GM12878 (cell line): ENCODE measurements at regions not wholly inside any gene's neighbourhood (a gene's known extent, or its start where the extent isn't known, plus 50 kb on each side); places are given as distances from the start of the nearest gene placed in this dataset.

Source experiments
- ATAC-seq: fragments of 200-7000 bp; cut with Tn5 transposase; 3 replicates; pipeline ENCODE4 v1.9.1; 2020; ENCODE audit warnings: mild to moderate bottlenecking, moderate library complexity
- BruUV-seq: library from RNA; stranded (reverse); fragments of 400-500 nt; replicated peaks from 2 replicates; lab custom pipeline; 2021; lab: Mats Ljungman, UMichigan
- CTCF ChIA-PET: fragments of 300-600 bp; sonication (Branson Sonifier 250); formaldehyde crosslinking; extraction: SDS; loops from one replicate; lab custom pipeline; 2021; ENCODE audit warnings: inconsistent platforms; lab: Yijun Ruan, JAX
- POLR2A ChIA-PET: fragments of 350-600 bp; formaldehyde crosslinking; extraction: SDS; loops from one replicate; lab custom pipeline; 2021; ENCODE audit warnings: inconsistent platforms; lab: Charles Lee
- RAD21 ChIA-PET: fragments of 300-600 bp; sonication (Branson Sonifier 250); formaldehyde crosslinking; loops from one replicate; lab custom pipeline; 2023; ENCODE audit warnings: antibody characterized with exemption; ENCODE audit not compliant: unreplicated experiment; lab: Charles Lee
- SMC1A ChIA-PET: fragments of 300-600 bp; sonication (Branson Sonifier 250); formaldehyde crosslinking; loops from one replicate; lab custom pipeline; 2023; ENCODE audit not compliant: unreplicated experiment, uncharacterized antibody; lab: Charles Lee
- DNase-seq: peaks from one replicate; pipeline ENCODE4 v3.0.0-alpha.2; 2011; ENCODE audit warnings: low read depth, low spot score
- FAIRE-seq: peaks from 3 replicates; lab custom pipeline; 2011; peaks lifted over from hg19 to GRCh38; lab: Jason Lieb, UNC
- H2AFZ ChIP-seq: 2 replicates; pipeline ENCODE4 v1.6.0; 2011; ENCODE audit warnings: low read depth, low read length, control low read depth; ENCODE audit not compliant: control insufficient read depth
- H3K27ac ChIP-seq: 2 replicates; pipeline ENCODE4 v1.5.1; 2011; ENCODE audit warnings: control low read depth; ENCODE audit not compliant: control insufficient read depth, insufficient read depth
- H3K27me3 ChIP-seq, 2 experiments: replicated peaks in 1 of 2; 2 replicates each; pipeline versions ENCODE4 v1.6.0 to v1.6.1; 2011; ENCODE audit warnings: low read length in 1 of 2; ENCODE audit not compliant: control insufficient read depth in 2 of 2, insufficient read depth in 2 of 2
- H3K36me3 ChIP-seq, 2 experiments: 2 replicates each; pipeline ENCODE4 v1.5.1; 2011; ENCODE audit warnings: low read length in 1 of 2; ENCODE audit not compliant: control insufficient read depth in 2 of 2, insufficient read depth in 2 of 2
- H3K4me1 ChIP-seq: 2 replicates; pipeline ENCODE4 v1.6.1; 2011; ENCODE audit warnings: mild to moderate bottlenecking, low read length, moderate library complexity, mixed read lengths; ENCODE audit not compliant: control insufficient read depth, insufficient read depth
- H3K4me2 ChIP-seq: 2 replicates; pipeline ENCODE4 v1.6.0; 2011; ENCODE audit warnings: control low read depth; ENCODE audit not compliant: control insufficient read depth, insufficient read depth
- H3K4me3 ChIP-seq: fragments of 200-600 bp; sonication (generic); 2 replicates; pipeline ENCODE4 v1.5.1; 2016
- H3K79me2 ChIP-seq: 2 replicates; pipeline ENCODE4 v1.6.0; 2011; ENCODE audit warnings: low read length; ENCODE audit not compliant: control insufficient read depth, insufficient read depth
- H3K9ac ChIP-seq: 2 replicates; pipeline ENCODE4 v1.8.0; 2011; ENCODE audit warnings: low read length, control low read depth, mixed read lengths; ENCODE audit not compliant: control insufficient read depth, insufficient read depth
- H3K9me3 ChIP-seq: replicated peaks from 3 replicates; pipeline ENCODE4 v1.5.1; 2011; ENCODE audit warnings: mild to moderate bottlenecking, low read length; ENCODE audit not compliant: control insufficient read depth, insufficient read depth
- H4K20me1 ChIP-seq: 2 replicates; pipeline ENCODE4 v1.6.0; 2011; ENCODE audit not compliant: control insufficient read depth, insufficient read depth
- CREB1 ChIP-seq: IDR thresholded peaks from 2 replicates; pipeline ENCODE4 v1.6.1; 2012; ENCODE audit warnings: low read depth, mild to moderate bottlenecking, inconsistent platforms
- CTCF ChIP-seq, 3 experiments: IDR thresholded peaks in 2 of 3; conservative IDR thresholded peaks in 1 of 3; 2 replicates each; pipeline ENCODE4 v1.5.1; 2011; ENCODE audit warnings: low read depth in 3 of 3, low read length in 3 of 3, mild to moderate bottlenecking in 3 of 3, control low read depth in 2 of 3, moderate library complexity in 2 of 3, inconsistent platforms in 1 of 3, mixed read lengths in 1 of 3; ENCODE audit not compliant: control insufficient read depth in 2 of 3, insufficient read depth in 1 of 3; ENCODE audit errors: extremely low read depth in 1 of 3
- RAD21 ChIP-seq: IDR thresholded peaks from 2 replicates; pipeline ENCODE4 v1.6.1; 2011; ENCODE audit warnings: mild to moderate bottlenecking, low read depth, low read length, moderate library complexity; ENCODE audit not compliant: insufficient read depth
- WGBS: methylation state at CpG from one replicate; pipeline ENCODE4 v1.1.6; 2016; ENCODE audit warnings: low lambda C conversion rate; ENCODE audit not compliant: insufficient replicate concordance, insufficient coverage; ENCODE audit errors: missing lambda C conversion rate; 5-methylcytosine and 5-hydroxymethylcytosine counted together
- in situ Hi-C: fragments of 300-500 bp; cut with MboI; formaldehyde crosslinking; loops from 9 replicates; pipeline ENCODE4 v1.14.3; 2018; ENCODE audit warnings: mixed read lengths
- intact Hi-C: fragments of 100-400 bp; cut with micrococcal nuclease; formaldehyde crosslinking; loops from one replicate; pipeline ENCODE4 v1.14.2; 2022; ENCODE audit not compliant: unreplicated experiment

DNA sequence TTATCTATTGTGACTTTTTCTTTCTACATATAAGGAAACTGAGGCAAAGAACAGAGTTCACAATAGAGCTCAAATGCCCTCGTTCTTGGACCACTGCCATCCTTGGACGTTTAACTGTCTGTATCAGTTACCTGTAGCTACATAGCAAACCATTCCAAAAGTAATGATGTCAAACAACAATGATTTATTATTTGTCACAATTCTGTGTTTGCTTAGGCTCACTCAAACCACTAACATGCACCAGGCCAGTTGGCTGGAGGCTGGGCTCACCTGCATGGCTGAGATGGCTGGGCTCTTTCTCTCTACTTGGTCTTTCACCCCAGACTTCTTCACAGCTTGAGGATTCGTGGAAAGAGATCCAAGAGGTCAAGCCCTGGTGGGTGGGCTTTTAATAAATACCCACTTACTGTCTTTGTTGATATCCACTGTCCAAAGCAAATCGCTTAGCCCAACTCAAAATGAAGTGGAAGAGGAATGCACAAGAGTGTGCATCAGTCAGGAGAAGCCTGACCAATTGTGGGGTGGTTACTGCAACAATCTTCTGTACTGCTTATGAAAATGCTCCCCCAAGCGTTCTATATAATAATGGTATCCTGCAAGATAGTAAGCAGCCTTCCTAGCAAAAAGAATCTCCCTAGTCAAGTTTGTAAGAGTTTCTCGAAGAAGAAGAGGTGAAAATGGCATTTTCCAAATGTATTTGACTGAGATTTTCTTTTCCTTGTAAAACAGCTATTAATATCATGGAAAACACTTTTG is 163.5 kb upstream of the NT5C1B start:
- ChIA-PET POLR2A (no interaction called here), SMC1A (no interaction called here), RAD21 (interaction anchor here (1.1 kb wide), 1 partner anchor 233 kb away, joined by 3 read pairs; no protein-coding TSS in a partner anchor), CTCF (interaction anchor here (0.8 to 2.1 kb wide), 5 partner anchors 10 to 234 kb away, joined by 3 to 10 read pairs (median 5); partner anchors contain the start of gene RDH14)
- no peak overlapping the region for H3K4me3 ChIP-seq
- no peaks in the 10 kb centered on the region for H4K20me1 ChIP-seq
- no peak overlapping the region for H3K9ac ChIP-seq
- H3K27me3 ChIP-seq: no peaks in the 10 kb centered on the region
- no peak overlapping the region for H3K4me2 ChIP-seq
- ATAC-seq: peak; percentile 41; the same call in 2 of the 3 replicates
- DNase-seq: no peak
- no peak for FAIRE-seq
- H2AFZ ChIP-seq: no peak overlapping the region
- no peaks in the 10 kb centered on the region for H3K36me3 ChIP-seq
- 12% methylated on average over 6 of the region's 6 CpGs for WGBS
- in situ Hi-C loops: loop anchor here (10.0 kb wide), 1 partner anchor 1112 kb away; no protein-coding TSS in a partner anchor
- intact Hi-C loops: no loop called here
- no TSS peak for BruUV-seq
- H3K4me1 ChIP-seq: no peaks in the 10 kb centered on the region
- no peaks in the 10 kb centered on the region for H3K9me3 ChIP-seq
- no peaks in the 10 kb centered on the region for H3K79me2 ChIP-seq
- TF ChIP-seq CREB1: no peak
- TF ChIP-seq CTCF (IDR thresholded peaks at IDR 0.05 in 2 of 3, conservative IDR thresholded peaks at IDR 0.05 in 1 of 3; ENCODE audit: control insufficient read depth in 2 of 3, extremely low read depth in 1 of 3, insufficient read depth in 1 of 3, low read depth in 3 of 3, low read length in 3 of 3): peak in 1 of 3 experiments; percentile 26; a peak in 2 of 6 replicates
- TF ChIP-seq RAD21: peak; percentile 29; the same call in 1 of the 2 replicates
- H3K27ac ChIP-seq: no peak overlapping the region
